Jurkat, Clone E6-1 (cell line): ENCODE measurements at regions not wholly inside any gene's neighbourhood (a gene's known extent, or its start where the extent isn't known, plus 50 kb on each side); places are given as distances from the start of the nearest gene placed in this dataset.
"Not testable (repeated sequence)": the region's sequence is repeated elsewhere in the genome, so short reads cannot be mapped to it uniquely, and the experiment has no call there.

Source experiments
- DNase-seq: peaks from one replicate; pipeline ENCODE4 v3.0.0-alpha.2; 2011; ENCODE audit warnings: low read depth, low spot score
- H3K4me3 ChIP-seq: 2 replicates; pipeline ENCODE4 v1.5.1; 2011; ENCODE audit warnings: mild to moderate bottlenecking, low read length, control low read depth, moderate library complexity

- DNase-seq = not testable (repeated sequence)
Measured at GRCh38 chr2:55124682-55125081, 74.4 kb upstream of the RTN4 start.

GRCh38 chr2:55123851-55124269 lies 73.6 kb upstream of the RTN4 start:
- H3K4me3 ChIP-seq = no peak overlapping the region
- DNase-seq = no peak

More at GRCh38 chr2:55124682-55125081, 74.4 kb upstream of the RTN4 start:
- H3K4me3 ChIP-seq = not testable (repeated sequence)

- DNase-seq = no peak
- no peak overlapping the region for H3K4me3 ChIP-seq
Measured at GRCh38 chr2:55120634-55121359, 70.5 kb upstream of the RTN4 start.

- no peak overlapping the region for H3K4me3 ChIP-seq
- no peak for DNase-seq
Measured at GRCh38 chr2:55119711-55120487, 69.6 kb upstream of the RTN4 start.

GRCh38 chr2:55118643-55119083 lies 68.4 kb upstream of the RTN4 start:
- DNase-seq = no peak
- no peak overlapping the region for H3K4me3 ChIP-seq

- H3K4me3 ChIP-seq = no peak overlapping the region
- DNase-seq = no peak
Measured at GRCh38 chr2:55116966-55117365, 66.7 kb upstream of the RTN4 start.

GRCh38 chr2:55116598-55116964 lies 66.3 kb upstream of the RTN4 start:
- DNase-seq = no peak
- H3K4me3 ChIP-seq = no peak overlapping the region

- no peak overlapping the region for H3K4me3 ChIP-seq
- DNase-seq = no peak
Measured at GRCh38 chr2:55115761-55116597, 65.7 kb upstream of the RTN4 start.

GRCh38 chr2:55114597-55114996 lies 64.3 kb upstream of the RTN4 start:
- DNase-seq = no peak
- no peak overlapping the region for H3K4me3 ChIP-seq

- no peak for DNase-seq
- H3K4me3 ChIP-seq = no peak overlapping the region
Measured at GRCh38 chr2:55114082-55114481, 63.8 kb upstream of the RTN4 start.

- no peak overlapping the region for H3K4me3 ChIP-seq
- no peak for DNase-seq
Measured at GRCh38 chr2:55112229-55113031, 62.2 kb upstream of the RTN4 start.

- no peak for DNase-seq
- H3K4me3 ChIP-seq = no peak overlapping the region
Measured at GRCh38 chr2:55111570-55112228, 61.4 kb upstream of the RTN4 start.

GRCh38 chr2:55111230-55111569 lies 60.9 kb upstream of the RTN4 start:
- DNase-seq = no peak
- H3K4me3 ChIP-seq = no peak overlapping the region

GRCh38 chr2:55109219-55109891 lies 59.1 kb upstream of the RTN4 start:
- no peak for DNase-seq
- H3K4me3 ChIP-seq = no peak overlapping the region

GRCh38 chr2:55108456-55109160 lies 58.4 kb upstream of the RTN4 start:
- H3K4me3 ChIP-seq = no peak overlapping the region
- DNase-seq = no peak

- DNase-seq = no peak
- no peak overlapping the region for H3K4me3 ChIP-seq
Measured at GRCh38 chr2:55107436-55107835, 57.2 kb upstream of the RTN4 start.

- no peak for DNase-seq
- no peak overlapping the region for H3K4me3 ChIP-seq
Measured at GRCh38 chr2:55106148-55106547, 55.9 kb upstream of the RTN4 start.

- H3K4me3 ChIP-seq = no peak overlapping the region
- DNase-seq = no peak
Measured at GRCh38 chr2:55105456-55105855, 55.2 kb upstream of the RTN4 start.
